NT2/D1 (cell line): ENCODE measurements at regions not wholly inside any gene's neighbourhood (a gene's known extent, or its start where the extent isn't known, plus 50 kb on each side); places are given as distances from the start of the nearest gene placed in this dataset.

Experiments used
- SUZ12 ChIP-seq: IDR thresholded peaks from 2 replicates; pipeline ENCODE4 v1.6.1; 2011; ENCODE audit not compliant: insufficient read length, insufficient read depth; ENCODE audit errors: extremely low read depth
- YY1 ChIP-seq: IDR thresholded peaks from 2 replicates; pipeline ENCODE4 v1.6.1; 2011; ENCODE audit not compliant: insufficient read length, insufficient read depth
- ZNF274 ChIP-seq: IDR thresholded peaks from 2 replicates; pipeline ENCODE4 v1.6.1; 2011; ENCODE audit warnings: mild to moderate bottlenecking, low read depth, low read length

- TF ChIP-seq YY1 = no peak
- no peak for TF ChIP-seq ZNF274
- no peak for TF ChIP-seq SUZ12
These were observed 451.0 kb upstream of the TUSC1 start for GRCh38 chr9:26129217-26129616.
